ENCODE measurements at regions not wholly inside any gene's neighbourhood (a gene's known extent, or its start where the extent isn't known, plus 50 kb on each side); places are given as distances from the start of the nearest gene placed in this dataset.
"Not testable (repeated sequence)": the region's sequence is repeated elsewhere in the genome, so short reads cannot be mapped to it uniquely, and the experiment has no call there.

DNA sequence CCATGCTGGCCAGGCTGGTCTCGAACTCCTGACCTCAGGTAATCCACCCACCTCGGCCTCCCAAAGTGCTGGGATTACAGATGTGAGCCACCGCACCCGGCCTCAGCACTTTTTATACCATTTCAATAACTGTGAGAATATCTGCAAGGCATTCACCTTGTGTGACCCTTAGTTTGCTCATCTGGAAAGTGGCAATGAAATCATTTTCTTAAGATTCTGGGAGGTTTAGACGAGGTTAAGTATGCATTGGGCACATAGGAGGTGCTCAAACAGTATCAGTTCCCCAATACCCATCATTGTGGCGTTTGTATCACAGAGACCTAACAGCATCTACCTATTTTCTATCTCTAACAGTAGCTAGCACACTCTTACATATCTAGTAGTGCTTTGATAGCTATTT, 481.9 kb upstream of the ERCC4 start:
- no peaks in the 10 kb centered on the region for H3K27me3 Mint-ChIP-seq
- no peak for DNase-seq
- H3K36me3 Mint-ChIP-seq (ENCODE audit: low read depth), result no peaks in the 10 kb centered on the region
- H3K4me3 Mint-ChIP-seq, result no peak overlapping the region
- H3K4me1 Mint-ChIP-seq (ENCODE audit: low read depth), result no peaks in the 10 kb centered on the region
- no peak overlapping the region for H3K27ac Mint-ChIP-seq
- peaks cover 2% of the 10 kb centered on the region for H3K9me3 Mint-ChIP-seq

DNA sequence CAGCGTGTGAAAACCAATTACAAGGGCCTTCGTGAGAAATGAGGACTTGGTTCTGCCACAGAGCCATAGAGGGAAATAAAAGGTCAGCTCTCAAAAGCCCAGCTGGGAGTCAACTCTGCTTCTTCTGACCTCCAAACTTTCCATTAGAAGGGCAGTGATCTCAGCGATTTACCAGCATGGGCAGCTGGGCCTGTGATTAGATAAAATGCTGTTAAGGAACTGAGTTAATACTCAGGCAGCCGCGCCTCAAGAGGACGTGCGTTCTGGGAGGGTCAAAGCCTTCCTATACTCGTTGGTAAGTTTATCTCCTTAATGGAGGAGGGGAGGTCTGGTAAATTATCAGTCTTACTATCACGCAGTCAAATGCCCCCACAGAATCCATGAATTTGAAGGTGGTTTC, 480.2 kb upstream of the ERCC4 start:
- Mint-ChIP-seq H3K27me3 (no peaks in the 10 kb centered on the region), H3K27ac (no peak overlapping the region), H3K4me3 (no peak overlapping the region), H3K36me3 (ENCODE audit: low read depth) (no peaks in the 10 kb centered on the region), H3K9me3 (peaks cover 2% of the 10 kb centered on the region), H3K4me1 (ENCODE audit: low read depth) (no peaks in the 10 kb centered on the region)
- no peak for DNase-seq

DNA sequence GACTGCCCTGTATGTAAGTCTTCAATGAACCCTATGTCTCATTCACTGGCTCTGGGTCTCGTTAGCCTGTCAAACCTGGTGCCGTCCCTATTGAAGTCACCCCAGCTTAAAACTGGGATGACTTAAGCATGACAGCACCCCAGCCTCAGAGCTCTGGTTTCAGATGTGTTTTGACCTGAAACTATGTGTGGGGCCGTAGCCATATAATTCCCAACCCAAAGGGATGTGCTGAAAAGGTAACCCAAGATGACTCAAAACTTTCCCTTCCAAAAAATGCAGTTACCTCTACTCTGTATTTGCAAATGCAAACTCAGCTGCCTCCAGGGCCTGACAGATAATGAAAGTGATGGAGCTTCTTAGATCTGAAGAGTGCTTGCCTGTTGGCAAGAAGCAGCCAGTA, 478.3 kb upstream of the ERCC4 start:
- H3K36me3 Mint-ChIP-seq (ENCODE audit: low read depth), result no peaks in the 10 kb centered on the region
- no peak overlapping the region for H3K4me3 Mint-ChIP-seq
- H3K27ac Mint-ChIP-seq, result no peak overlapping the region
- H3K9me3 Mint-ChIP-seq, result no peaks in the 10 kb centered on the region
- peaks cover 3% of the 10 kb centered on the region for H3K27me3 Mint-ChIP-seq
- DNase-seq, result no peak
- no peaks in the 10 kb centered on the region for H3K4me1 Mint-ChIP-seq (ENCODE audit: low read depth)

- no peaks in the 10 kb centered on the region for H3K36me3 Mint-ChIP-seq (ENCODE audit: low read depth)
- H3K27me3 Mint-ChIP-seq, result peaks cover 3% of the 10 kb centered on the region
- no peak for DNase-seq
- H3K27ac Mint-ChIP-seq, result no peak overlapping the region
- no peaks in the 10 kb centered on the region for H3K4me1 Mint-ChIP-seq (ENCODE audit: low read depth)
- no peak overlapping the region for H3K4me3 Mint-ChIP-seq
- no peaks in the 10 kb centered on the region for H3K9me3 Mint-ChIP-seq
Observed at GRCh38 chr16:13448346-13448745, 471.6 kb upstream of the ERCC4 start.

DNA sequence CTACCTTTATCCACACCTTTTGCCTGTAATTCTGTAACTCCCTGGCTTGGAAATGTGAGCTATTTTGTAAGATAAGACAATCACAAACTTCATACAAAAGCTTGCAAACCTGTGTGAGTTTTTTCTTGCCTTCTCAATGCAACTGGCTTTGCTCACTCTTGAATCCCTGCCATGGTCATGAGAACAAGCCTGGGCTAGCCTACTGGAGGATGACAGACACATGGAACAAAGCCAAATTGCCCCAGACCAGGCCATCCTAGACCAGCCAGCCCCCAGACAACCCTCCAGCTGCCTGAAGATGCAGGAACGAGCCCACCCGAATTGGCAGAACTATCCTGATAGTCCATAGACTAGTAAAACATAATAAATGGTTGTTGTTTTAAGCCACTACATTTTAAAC, 466.6 kb upstream of the ERCC4 start:
- no peak overlapping the region for H3K4me3 Mint-ChIP-seq
- H3K27me3 Mint-ChIP-seq, result no peaks in the 10 kb centered on the region
- no peak for DNase-seq
- no peak overlapping the region for H3K27ac Mint-ChIP-seq
- no peaks in the 10 kb centered on the region for H3K36me3 Mint-ChIP-seq (ENCODE audit: low read depth)
- H3K4me1 Mint-ChIP-seq (ENCODE audit: low read depth), result no peaks in the 10 kb centered on the region
- H3K9me3 Mint-ChIP-seq, result no peaks in the 10 kb centered on the region

GRCh38 chr16:13453938-13454553, 465.9 kb upstream of the ERCC4 start:
- no peaks in the 10 kb centered on the region for H3K4me1 Mint-ChIP-seq (ENCODE audit: low read depth)
- no peaks in the 10 kb centered on the region for H3K36me3 Mint-ChIP-seq (ENCODE audit: low read depth)
- no peaks in the 10 kb centered on the region for H3K27me3 Mint-ChIP-seq
- no peak overlapping the region for H3K4me3 Mint-ChIP-seq
- no peak for DNase-seq
- H3K9me3 Mint-ChIP-seq, result no peaks in the 10 kb centered on the region
- no peak overlapping the region for H3K27ac Mint-ChIP-seq

DNA sequence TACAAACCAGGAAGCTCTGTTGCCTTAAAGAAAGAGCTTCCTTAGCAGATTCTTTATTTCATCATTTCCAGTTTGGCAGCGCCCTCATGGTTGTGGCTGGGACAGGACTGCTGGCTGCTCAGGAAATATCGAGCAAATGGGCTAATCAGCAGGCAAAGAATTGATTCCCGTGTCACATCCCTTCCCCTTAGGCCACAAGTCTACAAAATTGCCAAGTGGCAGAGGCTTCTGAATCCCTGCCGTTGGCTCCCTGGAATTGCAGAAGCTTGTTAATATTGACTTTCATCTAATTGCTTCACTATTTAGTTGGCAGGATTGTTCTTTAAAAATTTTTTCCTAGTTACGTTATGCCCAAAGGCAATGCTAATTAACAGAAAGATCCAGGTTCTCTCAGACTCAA, 456.3 kb upstream of the ERCC4 start:
- H3K4me1 Mint-ChIP-seq (ENCODE audit: low read depth), result no peaks in the 10 kb centered on the region
- no peak overlapping the region for H3K4me3 Mint-ChIP-seq
- H3K36me3 Mint-ChIP-seq (ENCODE audit: low read depth), result no peaks in the 10 kb centered on the region
- peaks cover 4% of the 10 kb centered on the region for H3K9me3 Mint-ChIP-seq
- H3K27ac Mint-ChIP-seq, result no peak overlapping the region
- no peak for DNase-seq
- H3K27me3 Mint-ChIP-seq, result peaks cover 4% of the 10 kb centered on the region

GRCh38 chr16:13471036-13471435, 448.9 kb upstream of the ERCC4 start:
- no peak overlapping the region for H3K4me3 Mint-ChIP-seq
- no peaks in the 10 kb centered on the region for H3K36me3 Mint-ChIP-seq (ENCODE audit: low read depth)
- H3K27ac Mint-ChIP-seq, result no peak overlapping the region
- peaks cover 7% of the 10 kb centered on the region for H3K9me3 Mint-ChIP-seq
- H3K4me1 Mint-ChIP-seq (ENCODE audit: low read depth), result no peaks in the 10 kb centered on the region
- H3K27me3 Mint-ChIP-seq, result peaks cover 2% of the 10 kb centered on the region
- no peak for DNase-seq

- DNase-seq, result no peak
- Mint-ChIP-seq H3K4me3 (no peak overlapping the region), H3K27me3 (no peaks in the 10 kb centered on the region), H3K36me3 (ENCODE audit: low read depth) (no peaks in the 10 kb centered on the region), H3K4me1 (ENCODE audit: low read depth) (no peaks in the 10 kb centered on the region), H3K9me3 (peaks cover 4% of the 10 kb centered on the region), H3K27ac (no peak overlapping the region)
Observed at GRCh38 chr16:13478991-13479390, 441.0 kb upstream of the ERCC4 start.

DNA sequence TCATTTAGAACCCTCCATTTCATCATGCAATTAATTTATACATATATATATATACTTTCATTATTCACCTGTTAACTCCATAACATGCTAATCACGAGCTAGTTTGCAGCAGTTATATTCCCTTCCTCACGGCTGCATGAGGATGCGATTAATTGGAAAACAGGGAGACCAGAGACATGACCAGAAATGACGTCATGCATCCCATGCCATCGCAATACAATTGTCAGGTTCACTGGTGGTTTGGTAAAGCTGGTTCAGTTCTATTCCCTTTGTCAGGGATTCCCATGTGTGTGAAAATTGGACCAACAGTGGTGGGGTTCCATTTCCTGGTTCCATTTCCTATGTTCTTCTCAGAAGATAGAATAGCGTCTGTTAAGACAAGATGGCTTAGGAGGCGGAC, 440.4 kb upstream of the ERCC4 start:
- Mint-ChIP-seq H3K4me1 (ENCODE audit: low read depth) (no peaks in the 10 kb centered on the region), H3K4me3 (no peak overlapping the region), H3K27me3 (no peaks in the 10 kb centered on the region), H3K36me3 (ENCODE audit: low read depth) (no peaks in the 10 kb centered on the region), H3K9me3 (peaks cover 4% of the 10 kb centered on the region), H3K27ac (no peak overlapping the region)
- no peak for DNase-seq

GRCh38 chr16:13480801-13481200, 439.2 kb upstream of the ERCC4 start:
- no peaks in the 10 kb centered on the region for H3K4me1 Mint-ChIP-seq (ENCODE audit: low read depth)
- no peak for DNase-seq
- H3K27me3 Mint-ChIP-seq, result no peaks in the 10 kb centered on the region
- H3K9me3 Mint-ChIP-seq, result peaks cover 8% of the 10 kb centered on the region
- H3K27ac Mint-ChIP-seq, result no peak overlapping the region
- no peak overlapping the region for H3K4me3 Mint-ChIP-seq
- H3K36me3 Mint-ChIP-seq (ENCODE audit: low read depth), result no peaks in the 10 kb centered on the region

GRCh38 chr16:13483121-13483520, 436.8 kb upstream of the ERCC4 start:
- Mint-ChIP-seq H3K27me3 (no peaks in the 10 kb centered on the region), H3K36me3 (ENCODE audit: low read depth) (no peaks in the 10 kb centered on the region), H3K9me3 (peaks cover 4% of the 10 kb centered on the region), H3K4me3 (no peak overlapping the region), H3K27ac (no peak overlapping the region), H3K4me1 (ENCODE audit: low read depth) (no peaks in the 10 kb centered on the region)
- DNase-seq, result no peak

DNA sequence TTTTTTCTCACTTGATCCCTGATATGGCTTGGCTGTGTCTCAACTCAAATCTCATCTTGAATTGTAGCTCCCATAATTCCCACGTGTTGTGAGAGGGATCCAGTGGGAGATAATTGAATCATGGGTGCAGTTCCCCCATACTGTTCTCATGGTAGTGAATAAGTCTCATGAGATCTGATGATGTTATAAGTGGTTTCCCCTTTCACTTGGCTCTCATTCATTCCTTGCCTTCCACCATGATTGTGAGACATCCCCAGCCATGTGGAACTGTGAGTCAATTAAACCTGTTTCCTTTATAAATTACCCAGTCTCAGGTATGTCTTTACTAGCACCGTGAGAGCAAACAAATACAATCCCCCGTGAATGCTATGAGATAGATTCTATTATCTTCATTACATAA, 430.5 kb upstream of the ERCC4 start:
- H3K36me3 Mint-ChIP-seq (ENCODE audit: low read depth); H3K27ac Mint-ChIP-seq: not testable (repeated sequence)

DNA sequence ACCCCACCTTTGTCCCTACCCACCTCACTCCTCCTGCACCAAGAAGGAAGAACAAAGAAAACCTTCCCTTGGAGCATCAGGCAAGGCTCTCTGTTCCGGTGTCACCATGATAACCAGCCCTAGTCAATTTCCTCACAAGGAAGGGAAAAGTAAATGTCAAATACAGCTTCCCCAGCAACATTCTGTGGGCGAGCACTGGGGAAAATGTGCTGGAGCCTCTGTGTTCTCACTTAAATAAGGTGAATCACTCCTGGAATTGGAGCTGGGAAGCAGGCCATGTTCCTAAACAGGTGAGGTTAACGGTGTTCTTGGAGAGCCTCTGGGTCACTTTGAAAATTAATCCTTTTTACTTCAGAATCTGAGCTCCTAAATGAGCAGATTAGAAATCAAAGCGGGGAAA, 427.9 kb upstream of the ERCC4 start:
- Mint-ChIP-seq H3K36me3 (ENCODE audit: low read depth) (no peaks in the 10 kb centered on the region), H3K9me3 (peaks cover 3% of the 10 kb centered on the region), H3K4me1 (ENCODE audit: low read depth) (no peaks in the 10 kb centered on the region), H3K27ac (no peak overlapping the region), H3K27me3 (no peaks in the 10 kb centered on the region), H3K4me3 (no peak overlapping the region)
- DNase-seq, result no peak

More for the DNA sequence above, 430.5 kb upstream of the ERCC4 start:
- not testable (repeated sequence) for H3K4me3 Mint-ChIP-seq; H3K4me1 Mint-ChIP-seq (ENCODE audit: low read depth); H3K27me3 Mint-ChIP-seq; H3K9me3 Mint-ChIP-seq; DNase-seq

GRCh38 chr16:13503960-13504635, 415.9 kb upstream of the ERCC4 start:
- H3K4me3 Mint-ChIP-seq, result no peak overlapping the region
- H3K36me3 Mint-ChIP-seq (ENCODE audit: low read depth), result no peaks in the 10 kb centered on the region
- no peaks in the 10 kb centered on the region for H3K4me1 Mint-ChIP-seq (ENCODE audit: low read depth)
- no peak overlapping the region for H3K27ac Mint-ChIP-seq
- H3K27me3 Mint-ChIP-seq, result no peaks in the 10 kb centered on the region
- DNase-seq, result no peak
- no peaks in the 10 kb centered on the region for H3K9me3 Mint-ChIP-seq

- Mint-ChIP-seq H3K27me3 (no peaks in the 10 kb centered on the region), H3K9me3 (peaks cover 3% of the 10 kb centered on the region), H3K4me1 (ENCODE audit: low read depth) (no peaks in the 10 kb centered on the region), H3K27ac (no peak overlapping the region), H3K36me3 (ENCODE audit: low read depth) (no peaks in the 10 kb centered on the region), H3K4me3 (no peak overlapping the region)
- no peak for DNase-seq
Observed at GRCh38 chr16:13507530-13507929, 412.4 kb upstream of the ERCC4 start.

All from activated T-cell treated with anti-CD3 and anti-CD28 coated beads, Interleukin-2, amount 50 U/mL, for 24 hours (primary cell).